ENCODE measurements at regions not wholly inside any gene's neighbourhood (a gene's known extent, or its start where the extent isn't known, plus 50 kb on each side); places are given as distances from the start of the nearest gene placed in this dataset.
A peak's percentile ranks its signal among the peaks of the same experiment; 100 is the strongest.

GRCh38 chr5:124596595-124597421 is 149.6 kb downstream of the ZNF608 start (continued):
- TF ChIP-seq ZNF543 (CRISPR knock-in tag; IDR thresholded peaks at IDR 0.05) (no peak), PLRG1 (conservative IDR thresholded peaks at IDR 0.05) (no peak), SRSF9 (IDR thresholded peaks at IDR 0.05; ENCODE audit: borderline replicate concordance, insufficient read depth, low read depth, low read length, poor library complexity, severe bottlenecking) (no peak), MZF1 (CRISPR knock-in tag; IDR thresholded peaks at IDR 0.05; ENCODE audit: borderline replicate concordance) (no peak), CCDC6 (CRISPR knock-in tag; IDR thresholded peaks at IDR 0.05) (no peak), TSC22D2 (CRISPR knock-in tag; IDR thresholded peaks at IDR 0.05; ENCODE audit: borderline replicate concordance) (no peak), ZNF709 (CRISPR knock-in tag; IDR thresholded peaks at IDR 0.05) (no peak), ZFP91 (CRISPR knock-in tag; IDR thresholded peaks at IDR 0.05; ENCODE audit: borderline replicate concordance) (no peak), HNRNPH1 (optimal IDR thresholded peaks at IDR 0.05; ENCODE audit: low read depth, low read length) (no peak), MAZ (IDR thresholded peaks at IDR 0.05; ENCODE audit: borderline replicate concordance, low read depth, low read length) (no peak), MAZ (CRISPR knock-in tag; IDR thresholded peaks at IDR 0.05; ENCODE audit: low read depth) (no peak), KAT7 (CRISPR knock-in tag; IDR thresholded peaks at IDR 0.05; ENCODE audit: borderline replicate concordance) (no peak), ZBTB1 (CRISPR knock-in tag; IDR thresholded peaks at IDR 0.05; ENCODE audit: borderline replicate concordance) (no peak), TOPORS (CRISPR knock-in tag; IDR thresholded peaks at IDR 0.05) (no peak), KLF16 (CRISPR knock-in tag; IDR thresholded peaks at IDR 0.05) (0 out of 4 replicates have a peak, but pooled peaks of 1 of the 2 experiments have one; percentile 48)
- TF ChIP-seq, protein P1, sequence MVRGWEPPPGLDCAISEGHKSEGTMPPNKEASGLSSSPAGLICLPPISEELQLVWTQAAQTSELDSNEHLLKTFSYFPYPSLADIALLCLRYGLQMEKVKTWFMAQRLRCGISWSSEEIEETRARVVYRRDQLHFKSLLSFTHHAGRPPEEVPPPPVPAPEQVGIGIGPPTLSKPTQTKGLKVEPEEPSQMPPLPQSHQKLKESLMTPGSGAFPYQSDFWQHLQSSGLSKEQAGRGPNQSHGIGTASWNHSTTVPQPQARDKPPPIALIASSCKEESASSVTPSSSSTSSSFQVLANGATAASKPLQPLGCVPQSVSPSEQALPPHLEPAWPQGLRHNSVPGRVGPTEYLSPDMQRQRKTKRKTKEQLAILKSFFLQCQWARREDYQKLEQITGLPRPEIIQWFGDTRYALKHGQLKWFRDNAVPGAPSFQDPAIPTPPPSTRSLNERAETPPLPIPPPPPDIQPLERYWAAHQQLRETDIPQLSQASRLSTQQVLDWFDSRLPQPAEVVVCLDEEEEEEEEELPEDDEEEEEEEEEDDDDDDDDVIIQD (CRISPR knock-in tag; IDR thresholded peaks at IDR 0.05; ENCODE audit: low read depth): peak; percentile 77; the same call in 1 of the 2 replicates
- TF ChIP-seq, protein P2, sequence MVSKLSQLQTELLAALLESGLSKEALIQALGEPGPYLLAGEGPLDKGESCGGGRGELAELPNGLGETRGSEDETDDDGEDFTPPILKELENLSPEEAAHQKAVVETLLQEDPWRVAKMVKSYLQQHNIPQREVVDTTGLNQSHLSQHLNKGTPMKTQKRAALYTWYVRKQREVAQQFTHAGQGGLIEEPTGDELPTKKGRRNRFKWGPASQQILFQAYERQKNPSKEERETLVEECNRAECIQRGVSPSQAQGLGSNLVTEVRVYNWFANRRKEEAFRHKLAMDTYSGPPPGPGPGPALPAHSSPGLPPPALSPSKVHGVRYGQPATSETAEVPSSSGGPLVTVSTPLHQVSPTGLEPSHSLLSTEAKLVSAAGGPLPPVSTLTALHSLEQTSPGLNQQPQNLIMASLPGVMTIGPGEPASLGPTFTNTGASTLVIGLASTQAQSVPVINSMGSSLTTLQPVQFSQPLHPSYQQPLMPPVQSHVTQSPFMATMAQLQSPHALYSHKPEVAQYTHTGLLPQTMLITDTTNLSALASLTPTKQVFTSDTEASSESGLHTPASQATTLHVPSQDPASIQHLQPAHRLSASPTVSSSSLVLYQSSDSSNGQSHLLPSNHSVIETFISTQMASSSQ (IDR thresholded peaks at IDR 0.05; ENCODE audit: low read depth): no peak
- TF ChIP-seq, protein P2 (CRISPR knock-in tag; IDR thresholded peaks at IDR 0.05; ENCODE audit: borderline replicate concordance): peak; percentile 53; the same call in 1 of the 2 replicates
- TF ChIP-seq, protein P3, sequence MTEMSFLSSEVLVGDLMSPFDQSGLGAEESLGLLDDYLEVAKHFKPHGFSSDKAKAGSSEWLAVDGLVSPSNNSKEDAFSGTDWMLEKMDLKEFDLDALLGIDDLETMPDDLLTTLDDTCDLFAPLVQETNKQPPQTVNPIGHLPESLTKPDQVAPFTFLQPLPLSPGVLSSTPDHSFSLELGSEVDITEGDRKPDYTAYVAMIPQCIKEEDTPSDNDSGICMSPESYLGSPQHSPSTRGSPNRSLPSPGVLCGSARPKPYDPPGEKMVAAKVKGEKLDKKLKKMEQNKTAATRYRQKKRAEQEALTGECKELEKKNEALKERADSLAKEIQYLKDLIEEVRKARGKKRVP (CRISPR knock-in tag; IDR thresholded peaks at IDR 0.05): no peak
